LNCAP (cell line): ENCODE measurements at regions not wholly inside any gene's neighbourhood (a gene's known extent, or its start where the extent isn't known, plus 50 kb on each side); places are given as distances from the start of the nearest gene placed in this dataset.

Experiments used
- CTCF ChIP-seq: fragments of 450-650 bp; IDR thresholded peaks from 2 replicates; pipeline ENCODE4 v1.5.1; 2017; ENCODE audit warnings: mild to moderate bottlenecking

- no peak for TF ChIP-seq CTCF
Measured at GRCh38 chr16:31693733-31694132, 166.0 kb downstream of the AHSP start.

GRCh38 chr16:31694461-31694860 lies 166.8 kb downstream of the AHSP start:
- no peak for TF ChIP-seq CTCF

- TF ChIP-seq CTCF: no peak
Measured at GRCh38 chr16:31695667-31696066, 168.0 kb downstream of the AHSP start.

GRCh38 chr16:31696968-31697743 lies 169.5 kb downstream of the AHSP start:
- peak; percentile 87 for TF ChIP-seq CTCF

GRCh38 chr16:31697744-31698125 lies 170.0 kb downstream of the AHSP start:
- no peak for TF ChIP-seq CTCF

GRCh38 chr16:31698901-31699300 lies 171.2 kb downstream of the AHSP start:
- no peak for TF ChIP-seq CTCF

GRCh38 chr16:31699601-31700000 lies 171.9 kb downstream of the AHSP start:
- TF ChIP-seq CTCF: no peak

- TF ChIP-seq CTCF: no peak
Measured at GRCh38 chr16:31700200-31700529, 172.5 kb downstream of the AHSP start.
